GM18505 (cell line): ENCODE measurements at regions not wholly inside any gene's neighbourhood (a gene's known extent, or its start where the extent isn't known, plus 50 kb on each side); places are given as distances from the start of the nearest gene placed in this dataset.

ENCODE experiments used
- ATAC-seq: cut with Tn5 transposase; IDR thresholded peaks from one replicate; pipeline ENCODE4 v1.9.1; 2021; ENCODE audit not compliant: unreplicated experiment
- POLR2A ChIP-seq: IDR thresholded peaks from 4 replicates; pipeline ENCODE4 v1.6.1; 2011; ENCODE audit warnings: borderline replicate concordance; ENCODE audit not compliant: insufficient read depth, insufficient read length; ENCODE audit errors: extremely low read depth

GRCh38 chr14:97760050-97760449, 962.9 kb downstream of the VRK1 start:
- no peak for TF ChIP-seq POLR2A
- ATAC-seq = no peak

GRCh38 chr14:97762386-97762785, 965.2 kb downstream of the VRK1 start:
- no peak for TF ChIP-seq POLR2A
- no peak for ATAC-seq

GRCh38 chr14:97771340-97772045, 974.3 kb downstream of the VRK1 start:
- no peak for TF ChIP-seq POLR2A
- no peak for ATAC-seq

GRCh38 chr14:97773598-97773997, 976.4 kb downstream of the VRK1 start:
- no peak for ATAC-seq
- no peak for TF ChIP-seq POLR2A

- ATAC-seq = no peak
Observed at GRCh38 chr14:97776890-97777558, 979.8 kb downstream of the VRK1 start.

GRCh38 chr14:97777622-97778355, 980.6 kb downstream of the VRK1 start:
- no peak for ATAC-seq
- no peak for TF ChIP-seq POLR2A

More at GRCh38 chr14:97776890-97777558, 979.8 kb downstream of the VRK1 start:
- TF ChIP-seq POLR2A = no peak

GRCh38 chr14:97779140-97779539, 982.0 kb downstream of the VRK1 start:
- no peak for TF ChIP-seq POLR2A
- no peak for ATAC-seq

GRCh38 chr14:97780804-97781203, 983.6 kb downstream of the VRK1 start:
- ATAC-seq = no peak
- TF ChIP-seq POLR2A = no peak

GRCh38 chr14:97781961-97782360, 984.8 kb downstream of the VRK1 start:
- no peak for TF ChIP-seq POLR2A

GRCh38 chr14:97782871-97783414, 985.8 kb downstream of the VRK1 start:
- ATAC-seq = no peak
- no peak for TF ChIP-seq POLR2A

More at GRCh38 chr14:97781961-97782360, 984.8 kb downstream of the VRK1 start:
- no peak for ATAC-seq

- no peak for ATAC-seq
- TF ChIP-seq POLR2A = no peak
Observed at GRCh38 chr14:97785495-97785894, 988.3 kb downstream of the VRK1 start.

GRCh38 chr14:97788364-97788763, 991.2 kb downstream of the VRK1 start:
- no peak for TF ChIP-seq POLR2A
- no peak for ATAC-seq

GRCh38 chr14:97788846-97789526, 991.8 kb downstream of the VRK1 start:
- no peak for ATAC-seq

GRCh38 chr14:97791072-97791471, 993.9 kb downstream of the VRK1 start:
- no peak for TF ChIP-seq POLR2A
- no peak for ATAC-seq

More at GRCh38 chr14:97788846-97789526, 991.8 kb downstream of the VRK1 start:
- TF ChIP-seq POLR2A = no peak

GRCh38 chr14:97791906-97792305, 994.7 kb downstream of the VRK1 start:
- ATAC-seq = no peak

More at GRCh38 chr14:97791906-97792305, 994.7 kb downstream of the VRK1 start:
- no peak for TF ChIP-seq POLR2A
